WTC11 (cell line): ENCODE measurements at regions not wholly inside any gene's neighbourhood (a gene's known extent, or its start where the extent isn't known, plus 50 kb on each side); places are given as distances from the start of the nearest gene placed in this dataset.

Source experiments
- ATAC-seq: fragments of 200-7000 bp; cut with Tn5 transposase; 2 replicates; pipeline ENCODE4 v1.10.0; 2021; ENCODE audit warnings: mild to moderate bottlenecking, moderate library complexity
- CTCF ChIA-PET: fragments of 300-600 bp; sonication (Branson Sonifier 250); formaldehyde crosslinking; loops from one replicate; lab custom pipeline; 2021; ENCODE audit warnings: antibody characterized with exemption; lab: Charles Lee
- POLR2A ChIA-PET: fragments of 350-600 bp; sonication (Branson Sonifier 250); formaldehyde crosslinking; loops from one replicate; lab custom pipeline; 2021; ENCODE audit warnings: antibody characterized with exemption; lab: Charles Lee
- DNase-seq: peaks from one replicate; pipeline ENCODE4 v3.0.0; 2021; ENCODE audit warnings: low spot score
- H3K27ac Mint-ChIP-seq: 2 replicates; pipeline ENCODE4 v1.8.0; 2021; ENCODE audit warnings: mixed read lengths
- H3K27me3 Mint-ChIP-seq: 2 replicates; pipeline ENCODE4 v1.8.0; 2021; ENCODE audit warnings: low read depth, mild to moderate bottlenecking, moderate library complexity, mixed read lengths
- H3K36me3 Mint-ChIP-seq: 2 replicates; pipeline ENCODE4 v1.8.0; 2021; ENCODE audit warnings: mixed read lengths
- H3K4me1 Mint-ChIP-seq: 2 replicates; pipeline ENCODE4 v1.8.0; 2022; ENCODE audit warnings: mixed read lengths
- H3K4me3 Mint-ChIP-seq: 2 replicates; pipeline ENCODE4 v1.8.0; 2021; ENCODE audit warnings: mild to moderate bottlenecking, moderate library complexity, mixed read lengths
- H3K9me3 Mint-ChIP-seq: 2 replicates; pipeline ENCODE4 v1.8.0; 2021; ENCODE audit warnings: mixed read lengths
- ARID4B ChIP-seq: sonication (generic); formaldehyde crosslinking; IDR thresholded peaks from 2 replicates; pipeline ENCODE4 v1.8.0; 2023; ENCODE audit warnings: missing genetic modification reagents, mild to moderate bottlenecking, borderline replicate concordance
- ETV6 ChIP-seq: sonication (generic); formaldehyde crosslinking; IDR thresholded peaks from 2 replicates; pipeline ENCODE4 v1.8.1; 2022; ENCODE audit warnings: mild to moderate bottlenecking, missing genetic modification reagents
- GTF2I ChIP-seq: fragments of 250-450 bp; sonication (Bioruptor Pico); conservative IDR thresholded peaks from 2 replicates; pipeline ENCODE4 v1.4.0; 2021; ENCODE audit warnings: mild to moderate bottlenecking
- MAX ChIP-seq: sonication (generic); formaldehyde crosslinking; IDR thresholded peaks from 2 replicates; pipeline ENCODE4 v1.8.0; 2022; ENCODE audit warnings: mild to moderate bottlenecking, missing genetic modification reagents
- MLX ChIP-seq: sonication (generic); formaldehyde crosslinking; IDR thresholded peaks from 2 replicates; pipeline ENCODE4 v1.8.1; 2023; ENCODE audit warnings: mild to moderate bottlenecking, missing genetic modification reagents, moderate library complexity
- MXD4 ChIP-seq: fragments of 250-450 bp; sonication (Bioruptor Pico); IDR thresholded peaks from 2 replicates; pipeline ENCODE4 v1.8.0; 2021; ENCODE audit warnings: mild to moderate bottlenecking, moderate library complexity, borderline replicate concordance
- MYBL2 ChIP-seq: sonication (generic); formaldehyde crosslinking; IDR thresholded peaks from 2 replicates; pipeline ENCODE4 v1.8.1; 2023; ENCODE audit warnings: mild to moderate bottlenecking, moderate library complexity, missing genetic modification reagents
- NFYB ChIP-seq: sonication (generic); formaldehyde crosslinking; conservative IDR thresholded peaks from 2 replicates; pipeline ENCODE4 v1.8.0; 2022; ENCODE audit warnings: low read depth, missing genetic modification reagents
- NR3C1 ChIP-seq: sonication (generic); formaldehyde crosslinking; conservative IDR thresholded peaks from 2 replicates; pipeline ENCODE4 v1.8.1; 2023; ENCODE audit warnings: low read depth, mild to moderate bottlenecking, missing genetic modification reagents
- SOX15 ChIP-seq: fragments of 250-450 bp; sonication (Bioruptor Pico); IDR thresholded peaks from 2 replicates; pipeline ENCODE4 v1.9.0; 2021; ENCODE audit warnings: mild to moderate bottlenecking
- TEAD4 ChIP-seq: sonication (generic); formaldehyde crosslinking; IDR thresholded peaks from 2 replicates; pipeline ENCODE4 v1.8.0; 2022; ENCODE audit warnings: mild to moderate bottlenecking, missing genetic modification reagents
- TP53 ChIP-seq: sonication (generic); formaldehyde crosslinking; IDR thresholded peaks from 2 replicates; pipeline ENCODE4 v1.8.1; 2023; ENCODE audit warnings: mild to moderate bottlenecking, missing genetic modification reagents
- ZBTB21 ChIP-seq: sonication (generic); formaldehyde crosslinking; IDR thresholded peaks from 2 replicates; pipeline ENCODE4 v1.8.1; 2023; ENCODE audit warnings: mild to moderate bottlenecking, missing genetic modification reagents, borderline replicate concordance
- ZNF121 ChIP-seq: sonication (generic); formaldehyde crosslinking; IDR thresholded peaks from 2 replicates; pipeline ENCODE4 v1.8.0; 2023; ENCODE audit warnings: missing genetic modification reagents
- ZNF219 ChIP-seq: sonication (generic); formaldehyde crosslinking; IDR thresholded peaks from 2 replicates; pipeline ENCODE4 v1.8.0; 2023; ENCODE audit warnings: missing genetic modification reagents, mild to moderate bottlenecking, borderline replicate concordance
- ZNF396 ChIP-seq: fragments of 250-450 bp; sonication (Bioruptor Pico); IDR thresholded peaks from 2 replicates; pipeline ENCODE4 v1.8.0; 2021; ENCODE audit warnings: mild to moderate bottlenecking, moderate library complexity, borderline replicate concordance
- ZNF416 ChIP-seq: fragments of 250-450 bp; sonication (Bioruptor Pico); IDR thresholded peaks from 2 replicates; pipeline ENCODE4 v1.9.0; 2021; ENCODE audit warnings: mild to moderate bottlenecking, inconsistent platforms
- TF ChIP-seq, protein P1 (sequence below): sonication (generic); formaldehyde crosslinking; IDR thresholded peaks from 2 replicates; pipeline ENCODE4 v1.8.1; 2023; ENCODE audit warnings: mild to moderate bottlenecking, missing genetic modification reagents, moderate library complexity
- TF ChIP-seq, protein P2 (sequence below): sonication (generic); formaldehyde crosslinking; IDR thresholded peaks from 2 replicates; pipeline ENCODE4 v1.8.1; 2022; ENCODE audit warnings: mild to moderate bottlenecking, moderate library complexity, missing genetic modification reagents
- TF ChIP-seq, protein P3 (sequence below): sonication (generic); formaldehyde crosslinking; IDR thresholded peaks from 2 replicates; pipeline ENCODE4 v1.8.0; 2023; ENCODE audit warnings: missing genetic modification reagents
- TF ChIP-seq, protein P4 (sequence below): fragments of 250-450 bp; sonication (Bioruptor Pico); IDR thresholded peaks from 2 replicates; pipeline ENCODE4 v1.9.0; 2021; ENCODE audit warnings: moderate library complexity, mild to moderate bottlenecking, inconsistent platforms, borderline replicate concordance
- TF ChIP-seq, protein P5 (sequence below): sonication (generic); formaldehyde crosslinking; IDR thresholded peaks from 2 replicates; pipeline ENCODE4 v1.8.1; 2023; ENCODE audit warnings: mild to moderate bottlenecking, missing genetic modification reagents, borderline replicate concordance

GRCh38 chr20:19827818-19828217, 69.8 kb downstream of the RIN2 start:
- TF ChIP-seq NR3C1 (CRISPR knock-in tag) (no peak), MAX (no peak), TP53 (no peak), ZNF416 (CRISPR knock-in tag) (no peak), SOX15 (CRISPR knock-in tag) (no peak), MYBL2 (CRISPR knock-in tag) (no peak), MXD4 (no peak), ARID4B (CRISPR knock-in tag) (no peak), ZNF121 (CRISPR knock-in tag) (no peak)
- TF ChIP-seq, protein P1, sequence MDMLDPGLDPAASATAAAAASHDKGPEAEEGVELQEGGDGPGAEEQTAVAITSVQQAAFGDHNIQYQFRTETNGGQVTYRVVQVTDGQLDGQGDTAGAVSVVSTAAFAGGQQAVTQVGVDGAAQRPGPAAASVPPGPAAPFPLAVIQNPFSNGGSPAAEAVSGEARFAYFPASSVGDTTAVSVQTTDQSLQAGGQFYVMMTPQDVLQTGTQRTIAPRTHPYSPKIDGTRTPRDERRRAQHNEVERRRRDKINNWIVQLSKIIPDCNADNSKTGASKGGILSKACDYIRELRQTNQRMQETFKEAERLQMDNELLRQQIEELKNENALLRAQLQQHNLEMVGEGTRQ, result no peak
- Mint-ChIP-seq H3K4me3 (no peak overlapping the region), H3K9me3 (peaks cover 4% of the 10 kb centered on the region; the same call in 1 of the 2 replicates), H3K27ac (no peak overlapping the region), H3K36me3 (no peaks in the 10 kb centered on the region), H3K4me1 (peaks cover 14% of the 10 kb centered on the region), H3K27me3 (no peaks in the 10 kb centered on the region)
- ATAC-seq (no peak), DNase-seq (no peak)
- CTCF ChIA-PET, result interaction anchor here (0.9 to 1.2 kb wide), 4 partner anchors 9 to 166 kb away, joined by 3 to 5 read pairs (median 3); no protein-coding TSS in a partner anchor
- POLR2A ChIA-PET, result no interaction called here

- no peak for DNase-seq
- Mint-ChIP-seq H3K36me3 (no peaks in the 10 kb centered on the region), H3K9me3 (peaks cover 4% of the 10 kb centered on the region; the same call in 1 of the 2 replicates), H3K27ac (no peak overlapping the region), H3K4me3 (no peak overlapping the region), H3K27me3 (no peaks in the 10 kb centered on the region), H3K4me1 (peaks cover 12% of the 10 kb centered on the region)
- POLR2A ChIA-PET, result interaction anchor here (0.9 kb wide), 1 partner anchor 13 kb away, joined by 3 read pairs; no protein-coding TSS in a partner anchor
- CTCF ChIA-PET, result interaction anchor here (0.9 to 1.2 kb wide), 4 partner anchors 9 to 165 kb away, joined by 3 to 5 read pairs (median 3); no protein-coding TSS in a partner anchor
- ATAC-seq, result no peak
- TF ChIP-seq ZBTB21, result no peak
- TF ChIP-seq ZNF121 (CRISPR knock-in tag), result no peak
- TF ChIP-seq ZNF396, result no peak
- no peak for TF ChIP-seq MLX (CRISPR knock-in tag)
- TF ChIP-seq ETV6, result no peak
- TF ChIP-seq NFYB (CRISPR knock-in tag), result no peak
- TF ChIP-seq, protein P2, sequence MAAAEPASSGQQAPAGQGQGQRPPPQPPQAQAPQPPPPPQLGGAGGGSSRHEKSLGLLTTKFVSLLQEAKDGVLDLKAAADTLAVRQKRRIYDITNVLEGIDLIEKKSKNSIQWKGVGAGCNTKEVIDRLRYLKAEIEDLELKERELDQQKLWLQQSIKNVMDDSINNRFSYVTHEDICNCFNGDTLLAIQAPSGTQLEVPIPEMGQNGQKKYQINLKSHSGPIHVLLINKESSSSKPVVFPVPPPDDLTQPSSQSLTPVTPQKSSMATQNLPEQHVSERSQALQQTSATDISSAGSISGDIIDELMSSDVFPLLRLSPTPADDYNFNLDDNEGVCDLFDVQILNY (CRISPR knock-in tag), result no peak
- TF ChIP-seq, protein P1, result no peak
- TF ChIP-seq, protein P3, sequence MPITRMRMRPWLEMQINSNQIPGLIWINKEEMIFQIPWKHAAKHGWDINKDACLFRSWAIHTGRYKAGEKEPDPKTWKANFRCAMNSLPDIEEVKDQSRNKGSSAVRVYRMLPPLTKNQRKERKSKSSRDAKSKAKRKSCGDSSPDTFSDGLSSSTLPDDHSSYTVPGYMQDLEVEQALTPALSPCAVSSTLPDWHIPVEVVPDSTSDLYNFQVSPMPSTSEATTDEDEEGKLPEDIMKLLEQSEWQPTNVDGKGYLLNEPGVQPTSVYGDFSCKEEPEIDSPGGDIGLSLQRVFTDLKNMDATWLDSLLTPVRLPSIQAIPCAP, result no peak
- TF ChIP-seq, protein P4, sequence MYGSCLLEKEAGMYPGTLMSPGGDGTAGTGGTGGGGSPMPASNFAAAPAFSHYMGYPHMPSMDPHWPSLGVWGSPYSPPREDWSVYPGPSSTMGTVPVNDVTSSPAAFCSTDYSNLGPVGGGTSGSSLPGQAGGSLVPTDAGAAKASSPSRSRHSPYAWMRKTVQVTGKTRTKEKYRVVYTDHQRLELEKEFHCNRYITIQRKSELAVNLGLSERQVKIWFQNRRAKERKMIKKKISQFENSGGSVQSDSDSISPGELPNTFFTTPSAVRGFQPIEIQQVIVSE (CRISPR knock-in tag), result no peak
- TF ChIP-seq, protein P5, sequence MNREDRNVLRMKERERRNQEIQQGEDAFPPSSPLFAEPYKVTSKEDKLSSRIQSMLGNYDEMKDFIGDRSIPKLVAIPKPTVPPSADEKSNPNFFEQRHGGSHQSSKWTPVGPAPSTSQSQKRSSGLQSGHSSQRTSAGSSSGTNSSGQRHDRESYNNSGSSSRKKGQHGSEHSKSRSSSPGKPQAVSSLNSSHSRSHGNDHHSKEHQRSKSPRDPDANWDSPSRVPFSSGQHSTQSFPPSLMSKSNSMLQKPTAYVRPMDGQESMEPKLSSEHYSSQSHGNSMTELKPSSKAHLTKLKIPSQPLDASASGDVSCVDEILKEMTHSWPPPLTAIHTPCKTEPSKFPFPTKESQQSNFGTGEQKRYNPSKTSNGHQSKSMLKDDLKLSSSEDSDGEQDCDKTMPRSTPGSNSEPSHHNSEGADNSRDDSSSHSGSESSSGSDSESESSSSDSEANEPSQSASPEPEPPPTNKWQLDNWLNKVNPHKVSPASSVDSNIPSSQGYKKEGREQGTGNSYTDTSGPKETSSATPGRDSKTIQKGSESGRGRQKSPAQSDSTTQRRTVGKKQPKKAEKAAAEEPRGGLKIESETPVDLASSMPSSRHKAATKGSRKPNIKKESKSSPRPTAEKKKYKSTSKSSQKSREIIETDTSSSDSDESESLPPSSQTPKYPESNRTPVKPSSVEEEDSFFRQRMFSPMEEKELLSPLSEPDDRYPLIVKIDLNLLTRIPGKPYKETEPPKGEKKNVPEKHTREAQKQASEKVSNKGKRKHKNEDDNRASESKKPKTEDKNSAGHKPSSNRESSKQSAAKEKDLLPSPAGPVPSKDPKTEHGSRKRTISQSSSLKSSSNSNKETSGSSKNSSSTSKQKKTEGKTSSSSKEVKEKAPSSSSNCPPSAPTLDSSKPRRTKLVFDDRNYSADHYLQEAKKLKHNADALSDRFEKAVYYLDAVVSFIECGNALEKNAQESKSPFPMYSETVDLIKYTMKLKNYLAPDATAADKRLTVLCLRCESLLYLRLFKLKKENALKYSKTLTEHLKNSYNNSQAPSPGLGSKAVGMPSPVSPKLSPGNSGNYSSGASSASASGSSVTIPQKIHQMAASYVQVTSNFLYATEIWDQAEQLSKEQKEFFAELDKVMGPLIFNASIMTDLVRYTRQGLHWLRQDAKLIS (CRISPR knock-in tag), result no peak
- no peak for TF ChIP-seq TEAD4 (CRISPR knock-in tag)
- TF ChIP-seq ZNF219 (CRISPR knock-in tag), result no peak
- TF ChIP-seq GTF2I (CRISPR knock-in tag), result no peak
Observed at GRCh38 chr20:19828232-19828631, 70.2 kb downstream of the RIN2 start.
